GM18519 (cell line): ENCODE measurements at regions not wholly inside any gene's neighbourhood (a gene's known extent, or its start where the extent isn't known, plus 50 kb on each side); places are given as distances from the start of the nearest gene placed in this dataset.

ENCODE experiments used
- ATAC-seq: cut with Tn5 transposase; IDR thresholded peaks from one replicate; pipeline ENCODE4 v1.9.1; 2021; ENCODE audit warnings: mild to moderate bottlenecking, moderate library complexity; ENCODE audit not compliant: unreplicated experiment, low FRiP score

GRCh38 chr2:37425408-37425807 lies 81.0 kb downstream of the QPCT start:
- no peak for ATAC-seq

DNA sequence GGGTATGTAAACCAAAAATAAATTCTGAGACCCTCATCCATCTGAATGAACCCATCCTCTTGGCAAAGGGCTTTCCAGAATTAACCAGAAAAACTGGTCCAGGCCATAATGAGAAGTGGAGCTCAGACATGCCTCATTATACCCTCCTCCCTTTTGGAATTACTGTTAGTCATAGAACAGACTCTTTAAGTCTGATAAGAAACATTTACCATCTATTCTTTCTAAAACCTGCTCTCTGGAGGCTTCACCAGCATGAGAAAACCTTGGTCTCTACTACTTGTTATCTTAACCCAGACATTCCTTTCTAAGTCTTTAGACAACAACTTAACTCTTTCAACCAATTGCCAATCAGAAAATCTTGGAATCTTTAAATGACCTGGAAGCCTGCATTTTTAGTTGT lies 82.8 kb downstream of the QPCT start:
- no peak for ATAC-seq

- ATAC-seq = no peak
Observed at GRCh38 chr2:37436323-37436722, 91.9 kb downstream of the QPCT start.

GRCh38 chr2:37439131-37439642 lies 94.8 kb downstream of the QPCT start:
- no peak for ATAC-seq

- ATAC-seq = no peak
Observed at GRCh38 chr2:37441055-37441454, 96.6 kb downstream of the QPCT start.

DNA sequence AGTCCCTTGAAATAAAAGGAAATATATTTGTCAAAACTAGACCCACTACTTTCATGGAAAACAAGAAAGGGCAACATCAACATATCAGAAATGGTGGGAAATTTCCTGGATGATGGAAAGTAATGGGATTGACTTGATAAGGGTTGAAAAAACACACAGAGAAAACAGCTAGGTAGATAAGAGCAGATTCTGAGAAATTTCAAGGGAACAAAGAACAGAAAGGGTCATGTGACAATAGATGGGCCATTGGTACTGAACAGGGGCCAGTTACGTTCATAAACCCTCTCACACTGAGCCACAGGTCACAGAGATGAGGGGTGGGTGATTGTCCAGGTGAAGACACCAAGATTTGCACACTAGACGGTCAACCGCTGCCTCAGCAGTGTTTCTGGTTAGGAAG lies 98.7 kb downstream of the QPCT start:
- ATAC-seq = no peak

DNA sequence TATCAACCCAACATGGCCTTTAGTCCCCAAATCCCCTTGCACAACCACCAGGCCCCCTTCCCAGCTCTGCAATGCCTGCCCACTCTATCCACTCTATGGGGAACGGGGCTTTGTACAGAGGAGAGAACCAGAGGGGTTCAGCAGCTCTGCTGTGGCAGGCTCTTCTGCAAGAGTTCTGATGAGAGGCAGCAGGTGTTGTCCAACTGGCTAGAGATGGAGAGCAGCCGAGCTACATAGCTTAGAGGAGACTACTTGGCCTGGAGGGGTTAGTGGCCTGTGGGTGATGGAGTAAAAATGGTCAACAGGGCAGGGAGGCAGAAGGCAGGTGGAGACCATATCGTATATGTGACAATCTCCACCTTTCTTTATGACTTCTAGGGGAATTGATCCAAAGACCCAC lies 103.0 kb downstream of the QPCT start:
- no peak for ATAC-seq

DNA sequence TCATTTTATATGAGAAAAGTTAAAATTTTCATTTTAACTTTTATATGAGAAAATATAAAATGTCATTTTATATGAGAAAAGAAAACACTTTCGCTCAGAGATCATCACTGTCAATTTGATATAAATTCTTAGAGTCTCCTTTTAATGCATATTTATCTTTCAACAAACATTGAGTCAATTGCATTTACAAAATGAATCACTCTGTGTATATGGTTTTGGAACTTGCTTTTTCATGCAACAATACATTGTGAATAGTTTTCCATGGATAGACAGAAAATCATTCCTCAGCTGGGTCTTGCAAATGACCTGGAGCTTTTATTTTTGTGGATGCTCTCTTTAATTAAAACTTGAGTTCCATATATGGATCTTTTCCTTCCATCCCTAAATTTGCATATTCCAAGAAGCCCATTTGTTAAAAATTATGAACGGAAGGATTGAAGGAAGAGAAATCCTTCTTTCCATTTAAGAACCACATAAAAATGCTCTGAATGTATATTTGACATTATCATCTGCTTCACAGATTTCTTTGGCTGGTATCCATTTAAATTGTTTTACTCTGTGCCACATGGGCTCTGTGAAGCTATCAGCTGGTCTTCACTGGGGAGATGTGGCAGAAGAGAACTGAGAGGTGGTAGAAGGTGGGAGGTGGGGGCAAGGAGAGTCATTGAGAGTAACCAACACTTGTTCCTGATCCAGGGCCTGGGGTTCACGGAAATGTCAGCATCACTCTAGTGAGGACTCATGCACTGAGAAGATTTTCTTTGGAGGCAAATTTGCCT lies 104.1 kb downstream of the QPCT start:
- no peak for ATAC-seq

- no peak for ATAC-seq
Observed at GRCh38 chr2:37449761-37450296, 105.4 kb downstream of the QPCT start.

DNA sequence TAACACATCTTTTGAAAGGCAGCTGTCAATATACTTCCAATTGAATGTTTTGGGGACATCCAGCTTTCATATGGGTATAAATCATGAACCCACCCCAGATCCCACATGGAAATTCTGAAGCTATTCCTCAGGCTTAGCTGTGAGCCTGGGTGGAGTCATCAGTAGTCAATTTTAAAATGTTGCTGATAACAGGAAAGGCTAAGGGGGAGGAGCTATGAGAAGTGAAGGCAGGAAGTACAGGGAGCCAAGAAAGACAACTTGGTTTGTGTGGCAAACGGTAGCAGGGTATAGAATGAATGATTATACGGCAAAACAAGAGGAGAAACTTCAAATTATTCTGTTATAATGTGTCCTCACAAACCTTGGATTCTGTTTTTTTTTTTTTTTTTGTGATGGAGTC lies 108.6 kb downstream of the QPCT start:
- no peak for ATAC-seq

DNA sequence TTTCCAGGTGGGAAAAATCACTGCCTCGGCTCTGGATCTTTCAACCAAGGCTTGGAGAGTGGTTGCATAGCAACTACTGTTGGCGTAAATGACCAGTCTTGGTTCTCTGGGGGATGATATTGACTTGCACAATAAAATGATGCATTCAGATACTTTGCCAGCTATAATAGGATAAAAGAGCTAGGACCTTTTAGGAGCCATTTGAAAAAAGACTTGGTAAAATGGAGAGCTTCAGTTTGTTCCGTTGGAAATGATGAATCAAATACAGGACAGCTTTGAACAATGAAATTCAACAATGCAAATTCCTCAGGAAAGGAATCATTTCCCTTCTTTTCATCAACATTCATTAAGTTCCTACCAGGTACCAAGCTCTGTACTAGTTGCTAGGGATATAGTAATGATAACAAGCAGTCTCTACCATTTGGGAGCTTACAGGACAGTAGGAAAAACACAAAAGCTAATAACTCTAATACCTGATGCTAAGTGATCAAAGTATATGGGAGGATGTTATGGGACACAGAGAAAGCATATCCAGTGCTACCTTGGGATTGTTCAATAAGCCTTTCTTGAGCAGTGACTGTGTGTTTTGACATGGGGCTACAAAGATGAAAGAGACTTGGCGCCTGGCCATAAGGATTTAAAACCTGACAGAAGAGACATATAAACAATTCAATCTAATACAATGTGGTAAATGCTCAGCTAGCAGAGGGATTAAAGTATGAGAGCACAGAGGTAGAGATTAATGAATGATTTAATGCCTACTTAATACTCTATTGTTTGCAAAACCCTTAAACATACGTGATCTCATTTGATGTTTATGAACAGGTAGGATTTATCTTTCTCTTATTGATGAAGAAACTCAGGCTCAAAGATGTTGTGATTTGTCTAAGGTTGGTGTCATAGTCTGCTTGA lies 110.7 kb downstream of the QPCT start:
- no peak for ATAC-seq

- ATAC-seq = no peak
Observed at GRCh38 chr2:37456479-37456878, 112.0 kb downstream of the QPCT start.

DNA sequence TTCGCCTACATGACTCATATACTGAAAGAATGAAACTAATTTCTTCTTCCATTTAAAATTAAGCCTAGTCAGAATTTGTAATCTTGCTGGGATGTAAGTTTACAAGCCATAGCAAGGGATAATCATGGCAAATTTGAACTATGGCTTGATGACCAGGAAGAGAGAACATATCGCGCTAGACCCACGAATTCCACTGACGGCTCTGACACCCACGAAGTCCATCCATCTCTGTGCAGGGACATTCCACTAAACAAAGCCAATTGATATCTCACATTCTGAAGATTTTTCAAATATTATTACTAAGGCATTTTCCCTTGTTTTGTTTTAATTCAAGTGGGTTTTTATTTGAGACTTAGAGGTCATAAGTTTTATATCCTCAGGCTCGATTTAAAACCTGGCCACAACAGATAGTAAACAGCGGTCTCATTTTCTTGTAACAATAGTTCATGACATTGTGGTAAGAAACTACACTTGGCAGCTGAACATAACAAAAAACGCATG lies 113.0 kb downstream of the QPCT start:
- no peak for ATAC-seq

GRCh38 chr2:37458133-37458532 lies 113.7 kb downstream of the QPCT start:
- no peak for ATAC-seq

DNA sequence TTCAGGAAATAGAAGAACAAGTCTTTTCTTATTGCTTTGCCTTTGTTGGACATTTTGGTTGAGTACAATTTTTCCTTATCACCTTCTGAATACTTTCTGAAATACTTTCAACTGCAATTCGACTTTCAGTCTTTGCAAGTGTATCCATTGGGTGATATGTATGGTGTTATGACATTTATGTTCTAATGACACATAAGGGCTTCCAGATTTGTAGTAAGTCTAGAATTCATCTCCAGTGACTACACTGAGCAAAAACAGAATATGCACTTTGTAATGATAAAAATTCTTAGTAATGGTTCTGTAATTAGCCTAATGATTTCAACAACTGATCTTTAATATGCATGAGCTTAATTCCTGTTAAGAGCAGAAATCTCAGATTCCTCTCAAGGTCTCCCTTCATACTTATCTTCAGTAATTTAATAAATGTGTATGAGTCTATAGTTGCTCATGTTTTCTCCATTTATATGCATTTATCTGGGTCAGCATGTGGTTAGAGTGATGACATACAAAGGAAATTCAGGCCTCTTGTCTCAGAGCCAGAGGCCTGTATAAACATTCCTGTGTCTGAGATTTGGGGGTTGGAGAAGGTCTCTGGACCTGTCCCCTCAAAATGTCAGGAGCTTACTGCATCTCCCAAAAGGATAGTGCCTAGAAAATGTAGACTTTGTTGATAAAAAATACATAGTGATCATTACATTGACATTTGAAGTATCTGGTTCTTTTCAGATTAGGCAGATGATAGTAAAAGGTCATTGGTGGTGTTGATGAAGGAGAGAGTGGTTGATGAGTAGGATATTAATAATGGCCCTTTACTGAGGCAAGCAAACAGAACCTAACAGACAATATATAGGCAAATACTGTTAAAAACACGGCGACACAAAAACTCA lies 114.9 kb downstream of the QPCT start:
- no peak for ATAC-seq

DNA sequence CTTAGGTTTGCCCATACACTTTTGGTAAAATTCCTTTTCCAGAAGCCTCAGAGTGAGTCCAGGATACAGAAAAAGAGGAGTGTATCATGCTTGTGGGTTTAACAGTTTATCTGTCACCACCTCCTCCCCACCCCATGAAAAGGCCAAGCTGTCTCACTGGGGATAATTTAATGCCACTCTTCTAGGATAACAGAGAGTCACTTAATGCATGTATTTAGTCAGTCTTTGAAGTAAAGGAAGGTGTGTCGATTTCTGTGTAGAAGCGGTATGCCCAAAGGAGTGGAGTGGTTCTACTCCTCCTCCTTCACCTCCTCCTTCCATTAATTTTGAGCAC lies 116.4 kb downstream of the QPCT start:
- no peak for ATAC-seq

DNA sequence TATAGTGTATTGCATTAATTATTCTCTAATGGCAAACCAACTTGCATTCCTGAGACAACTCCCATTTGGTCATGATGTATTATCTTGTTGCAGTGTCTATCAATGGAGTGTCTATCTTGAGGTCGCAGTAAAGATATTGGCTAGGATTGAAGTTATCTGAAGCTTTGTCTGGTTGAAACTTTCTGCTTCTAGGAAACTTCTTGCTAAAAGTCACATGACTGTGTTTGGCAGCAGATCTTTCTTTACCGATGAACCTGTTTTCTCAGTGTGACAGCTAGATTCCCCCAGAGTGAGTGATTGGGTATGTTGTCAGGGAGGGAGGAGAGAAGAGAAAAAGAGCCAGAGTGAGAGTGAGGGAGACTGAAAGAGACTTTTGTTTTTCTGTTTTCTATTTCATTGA lies 119.6 kb downstream of the QPCT start:
- no peak for ATAC-seq

- ATAC-seq = no peak
Observed at GRCh38 chr2:37466533-37467222, 122.2 kb downstream of the QPCT start.

DNA sequence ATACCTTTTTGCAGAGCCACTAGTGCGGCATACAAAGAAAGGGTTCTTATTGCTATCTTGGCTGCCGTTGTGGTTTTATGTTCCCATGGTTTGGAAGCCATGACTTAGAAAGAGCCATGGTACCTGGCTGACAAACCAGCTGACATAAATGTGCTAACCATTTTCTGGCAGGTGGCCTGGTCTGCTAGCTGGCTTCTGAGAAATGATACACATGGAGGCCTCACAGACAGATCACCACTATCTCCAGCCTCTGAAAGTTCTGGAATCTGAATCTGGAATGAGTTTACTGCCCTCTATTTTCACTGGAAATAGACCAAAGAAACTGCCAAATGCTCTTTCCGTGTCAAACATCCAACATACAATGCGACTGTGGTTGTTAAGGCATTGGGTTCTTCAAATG lies 123.7 kb downstream of the QPCT start:
- ATAC-seq = no peak

GRCh38 chr2:37469126-37469525 lies 124.7 kb downstream of the QPCT start:
- no peak for ATAC-seq
